Neural cell (in vitro differentiated cells): ENCODE measurements at regions not wholly inside any gene's neighbourhood (a gene's known extent, or its start where the extent isn't known, plus 50 kb on each side); places are given as distances from the start of the nearest gene placed in this dataset.

Source experiments
- CTCF ChIP-seq: fragments of 450-650 bp; IDR thresholded peaks from 2 replicates; pipeline ENCODE4 v1.5.1; 2014; ENCODE audit warnings: antibody characterized with exemption, mild to moderate bottlenecking, moderate library complexity; ENCODE audit not compliant: poor library complexity, severe bottlenecking
- EP300 ChIP-seq: fragments of 450-650 bp; conservative IDR thresholded peaks from 2 replicates; pipeline ENCODE4 v1.6.1; 2014; ENCODE audit warnings: antibody characterized with exemption, mild to moderate bottlenecking, moderate library complexity; ENCODE audit not compliant: poor library complexity, severe bottlenecking

DNA sequence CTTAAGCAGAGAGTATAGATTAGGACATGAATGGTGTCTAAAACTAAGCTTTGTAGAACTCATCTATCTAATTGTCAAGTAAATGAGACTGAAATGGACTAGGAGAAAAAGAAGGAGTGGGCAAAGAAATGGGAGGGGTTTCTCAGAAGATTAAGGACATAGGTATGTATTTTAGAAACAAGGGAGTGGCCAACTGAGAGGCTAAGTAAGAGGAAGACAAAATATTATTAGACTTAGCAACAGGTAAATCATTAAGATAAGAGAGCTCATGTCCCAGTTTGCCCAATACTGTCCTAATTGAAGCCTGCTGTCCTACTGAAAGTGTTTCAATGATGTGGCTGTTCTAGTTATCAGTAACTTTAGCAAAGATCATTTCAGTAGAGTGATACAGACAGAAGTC is 171.4 kb downstream of the KITLG start:
- TF ChIP-seq CTCF (no peak), EP300 (no peak)
